HG02840 (cell line): ENCODE measurements at regions not wholly inside any gene's neighbourhood (a gene's known extent, or its start where the extent isn't known, plus 50 kb on each side); places are given as distances from the start of the nearest gene placed in this dataset.
A peak's percentile ranks its signal among the peaks of the same experiment; 100 is the strongest.
"Not testable (repeated sequence)": the region's sequence is repeated elsewhere in the genome, so short reads cannot be mapped to it uniquely, and the experiment has no call there.

ENCODE experiments used
- ATAC-seq: cut with Tn5 transposase; IDR thresholded peaks from one replicate; pipeline ENCODE4 v1.9.1; 2021; ENCODE audit warnings: mild to moderate bottlenecking, moderate library complexity, moderate number of reproducible peaks; ENCODE audit not compliant: unreplicated experiment, low FRiP score

GRCh38 chr4:123662827-123663226 lies 266.2 kb downstream of the SPRY1 start:
- ATAC-seq: no peak

- no peak for ATAC-seq
These were observed 269.9 kb downstream of the SPRY1 start for GRCh38 chr4:123666486-123666885.

- ATAC-seq: no peak
These were observed 270.9 kb downstream of the SPRY1 start for GRCh38 chr4:123667496-123667895.

- ATAC-seq: no peak
These were observed 271.4 kb downstream of the SPRY1 start for GRCh38 chr4:123667991-123668390.

GRCh38 chr4:123671636-123672404 lies 275.2 kb downstream of the SPRY1 start:
- peak; percentile 91 for ATAC-seq

GRCh38 chr4:123672987-123673386 lies 276.4 kb downstream of the SPRY1 start:
- no peak for ATAC-seq

GRCh38 chr4:123673971-123674370 lies 277.4 kb downstream of the SPRY1 start:
- ATAC-seq: no peak

GRCh38 chr4:123674762-123675465 lies 278.3 kb downstream of the SPRY1 start:
- no peak for ATAC-seq

GRCh38 chr4:123675567-123675966 lies 279.0 kb downstream of the SPRY1 start:
- ATAC-seq: no peak

GRCh38 chr4:123676071-123676889 lies 279.7 kb downstream of the SPRY1 start:
- ATAC-seq: no peak

- no peak for ATAC-seq
These were observed 280.3 kb downstream of the SPRY1 start for GRCh38 chr4:123676890-123677229.

GRCh38 chr4:123682931-123683330 lies 286.3 kb downstream of the SPRY1 start:
- ATAC-seq: no peak

GRCh38 chr4:123684937-123685336 lies 288.3 kb downstream of the SPRY1 start:
- not testable (repeated sequence) for ATAC-seq

GRCh38 chr4:123695531-123695930 lies 298.9 kb downstream of the SPRY1 start:
- not testable (repeated sequence) for ATAC-seq

GRCh38 chr4:123696687-123697086 lies 300.1 kb downstream of the SPRY1 start:
- no peak for ATAC-seq

- no peak for ATAC-seq
These were observed 302.0 kb downstream of the SPRY1 start for GRCh38 chr4:123698556-123698955.

GRCh38 chr4:123699880-123700771 lies 303.5 kb downstream of the SPRY1 start:
- ATAC-seq: no peak

- no peak for ATAC-seq
These were observed 304.6 kb downstream of the SPRY1 start for GRCh38 chr4:123701131-123701575.

- ATAC-seq: no peak
These were observed 308.8 kb downstream of the SPRY1 start for GRCh38 chr4:123705419-123705818.

- no peak for ATAC-seq
These were observed 310.4 kb downstream of the SPRY1 start for GRCh38 chr4:123706973-123707372.
